Suprapubic skin (tissue), 3 donors: ENCODE measurements at regions not wholly inside any gene's neighbourhood (a gene's known extent, or its start where the extent isn't known, plus 50 kb on each side); places are given as distances from the start of the nearest gene placed in this dataset.

Experiments used
- CTCF ChIP-seq, 2 donors: fragments of 200-600 bp in 1 of 2; fragments of 450-650 bp in 1 of 2; sonication (generic) in 1 of 2; IDR thresholded peaks; one replicate each; pipeline ENCODE4 v1.5.1; 2016 to 2019; ENCODE audit warnings: antibody characterized with exemption in 2 of 2, mild to moderate bottlenecking in 1 of 2, moderate library complexity in 1 of 2
- EP300 ChIP-seq: sonication (generic); formaldehyde crosslinking; IDR thresholded peaks from one replicate; pipeline ENCODE4 v1.6.1; 2017; ENCODE audit warnings: antibody characterized with exemption
- POLR2A ChIP-seq, 2 donors: fragments of 450-650 bp; IDR thresholded peaks; one replicate each; pipeline ENCODE4 v1.6.1; 2017; ENCODE audit warnings: antibody characterized with exemption in 2 of 2, mild to moderate bottlenecking in 2 of 2, moderate library complexity in 2 of 2

- no peak for TF ChIP-seq CTCF (IDR thresholded peaks at IDR 0.05)
- no peak for TF ChIP-seq POLR2A (IDR thresholded peaks at IDR 0.05)
- TF ChIP-seq EP300: no peak
Measured at GRCh38 chr2:196336715-196337114, 165.3 kb upstream of the STK17B start.
